Keratinocyte (primary cell): ENCODE measurements at regions not wholly inside any gene's neighbourhood (a gene's known extent, or its start where the extent isn't known, plus 50 kb on each side); places are given as distances from the start of the nearest gene placed in this dataset.

Experiments used
- EZH2 ChIP-seq: IDR thresholded peaks from one replicate; pipeline ENCODE4 v1.6.1; 2012; ENCODE audit warnings: inconsistent platforms, mild to moderate bottlenecking, low read length, moderate library complexity
- TF ChIP-seq, protein P1 (sequence below), 3 experiments: IDR thresholded peaks in 1 of 3; conservative IDR thresholded peaks in 1 of 3; optimal IDR thresholded peaks in 1 of 3; 2 replicates in 2 of 3; 3 replicates in 1 of 3; pipeline versions ENCODE3 to v1.5.1; 2011; ENCODE audit warnings: low read length in 3 of 3, mild to moderate bottlenecking in 3 of 3, moderate library complexity in 2 of 3, control low read depth in 1 of 3, inconsistent platforms in 1 of 3; ENCODE audit not compliant: insufficient read depth in 2 of 3; ENCODE audit errors: extremely low read depth in 1 of 3

DNA sequence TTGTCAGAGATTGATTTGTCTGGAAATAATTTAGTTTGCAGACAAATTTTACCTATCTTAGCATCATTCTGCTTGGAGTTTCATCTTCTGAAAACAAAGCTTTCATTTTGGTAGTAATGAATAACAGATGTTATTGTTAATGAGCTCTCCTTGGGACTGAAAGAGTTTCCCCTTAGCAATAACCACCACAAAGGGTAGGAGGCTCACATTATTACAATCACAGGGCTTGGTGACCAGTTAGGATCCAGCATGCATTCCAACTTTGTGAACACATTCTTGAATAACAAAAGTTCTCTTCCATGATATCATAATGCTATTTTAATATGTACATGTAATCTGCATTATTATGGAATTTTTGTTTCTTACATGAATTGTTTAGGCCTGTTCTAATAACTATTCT is 148.8 kb upstream of the VWC2 start:
- TF ChIP-seq EZH2, result no peak
- TF ChIP-seq, protein P1, sequence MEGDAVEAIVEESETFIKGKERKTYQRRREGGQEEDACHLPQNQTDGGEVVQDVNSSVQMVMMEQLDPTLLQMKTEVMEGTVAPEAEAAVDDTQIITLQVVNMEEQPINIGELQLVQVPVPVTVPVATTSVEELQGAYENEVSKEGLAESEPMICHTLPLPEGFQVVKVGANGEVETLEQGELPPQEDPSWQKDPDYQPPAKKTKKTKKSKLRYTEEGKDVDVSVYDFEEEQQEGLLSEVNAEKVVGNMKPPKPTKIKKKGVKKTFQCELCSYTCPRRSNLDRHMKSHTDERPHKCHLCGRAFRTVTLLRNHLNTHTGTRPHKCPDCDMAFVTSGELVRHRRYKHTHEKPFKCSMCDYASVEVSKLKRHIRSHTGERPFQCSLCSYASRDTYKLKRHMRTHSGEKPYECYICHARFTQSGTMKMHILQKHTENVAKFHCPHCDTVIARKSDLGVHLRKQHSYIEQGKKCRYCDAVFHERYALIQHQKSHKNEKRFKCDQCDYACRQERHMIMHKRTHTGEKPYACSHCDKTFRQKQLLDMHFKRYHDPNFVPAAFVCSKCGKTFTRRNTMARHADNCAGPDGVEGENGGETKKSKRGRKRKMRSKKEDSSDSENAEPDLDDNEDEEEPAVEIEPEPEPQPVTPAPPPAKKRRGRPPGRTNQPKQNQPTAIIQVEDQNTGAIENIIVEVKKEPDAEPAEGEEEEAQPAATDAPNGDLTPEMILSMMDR (optimal IDR thresholded peaks at IDR 0.05 in 1 of 3, IDR thresholded peaks at IDR 0.05 in 1 of 3, conservative IDR thresholded peaks at IDR 0.05 in 1 of 3; ENCODE audit: extremely low read depth in 1 of 3, insufficient read depth in 2 of 3, low read length in 3 of 3), result no peak
